ENCODE measurements at regions not wholly inside any gene's neighbourhood (a gene's known extent, or its start where the extent isn't known, plus 50 kb on each side); places are given as distances from the start of the nearest gene placed in this dataset.

- no peak for TF ChIP-seq CTCF (conservative IDR thresholded peaks at IDR 0.05)
- TF ChIP-seq ZFX (IDR thresholded peaks at IDR 0.05), result no peak
These were observed 213.7 kb upstream of the DCN start for GRCh38 chr12:91396293-91396692.
